Duodenal mucosa (tissue), 2 donors: ENCODE measurements at regions not wholly inside any gene's neighbourhood (a gene's known extent, or its start where the extent isn't known, plus 50 kb on each side); places are given as distances from the start of the nearest gene placed in this dataset.

ENCODE experiments used
- H3K27ac ChIP-seq: one replicate; pipeline ENCODE4 v1.7.0; 2013; ENCODE audit warnings: low read depth, low read length
- H3K27me3 ChIP-seq, 2 donors: one replicate each; pipeline ENCODE4 v1.7.0; 2013; ENCODE audit warnings: low read length in 2 of 2, control low read depth in 1 of 2; ENCODE audit not compliant: insufficient read depth in 2 of 2, control insufficient read depth in 1 of 2
- H3K36me3 ChIP-seq, 2 donors: one replicate each; pipeline ENCODE4 v1.7.0; 2013; ENCODE audit warnings: low read length in 2 of 2, control low read depth in 1 of 2; ENCODE audit not compliant: insufficient read depth in 2 of 2, control insufficient read depth in 1 of 2
- H3K4me1 ChIP-seq, 2 donors: one replicate each; pipeline ENCODE4 v1.7.0; 2013; ENCODE audit warnings: low read length in 2 of 2, control low read depth in 1 of 2; ENCODE audit not compliant: insufficient read depth in 2 of 2, control insufficient read depth in 1 of 2
- H3K4me3 ChIP-seq, 2 donors: one replicate each; pipeline ENCODE4 v1.7.0; 2013; ENCODE audit warnings: low read length in 2 of 2, low read depth in 1 of 2
- H3K9ac ChIP-seq, 2 donors: one replicate each; pipeline ENCODE4 v1.7.0; 2013; ENCODE audit warnings: low read length in 2 of 2, low read depth in 1 of 2
- H3K9me3 ChIP-seq, 2 donors: one replicate each; pipeline ENCODE4 v1.7.0; 2013; ENCODE audit warnings: low read length in 2 of 2, control low read depth in 1 of 2; ENCODE audit not compliant: control insufficient read depth in 1 of 2

GRCh38 chr4:31674313-31674947 is 954.3 kb downstream of the PCDH7 start:
- Histone ChIP-seq H3K36me3 (no peaks in the 10 kb centered on the region), H3K9me3 (no peaks in the 10 kb centered on the region), H3K4me3 (no peak overlapping the region), H3K27me3 (no peaks in the 10 kb centered on the region), H3K4me1 (no peaks in the 10 kb centered on the region), H3K9ac (no peak overlapping the region), H3K27ac (no peak overlapping the region)

- no peaks in the 10 kb centered on the region for H3K27me3 ChIP-seq
- no peaks in the 10 kb centered on the region for H3K36me3 ChIP-seq
- H3K9me3 ChIP-seq: no peaks in the 10 kb centered on the region
- no peaks in the 10 kb centered on the region for H3K4me1 ChIP-seq
- H3K9ac ChIP-seq: no peak overlapping the region
- no peak overlapping the region for H3K27ac ChIP-seq
- H3K4me3 ChIP-seq: no peak overlapping the region
These were observed 958.2 kb downstream of the PCDH7 start for GRCh38 chr4:31678356-31678755.

GRCh38 chr4:31682796-31683195 is 962.6 kb downstream of the PCDH7 start:
- no peaks in the 10 kb centered on the region for H3K36me3 ChIP-seq
- no peak overlapping the region for H3K9ac ChIP-seq
- H3K27ac ChIP-seq: no peak overlapping the region
- H3K27me3 ChIP-seq: no peaks in the 10 kb centered on the region
- no peak overlapping the region for H3K4me3 ChIP-seq
- H3K9me3 ChIP-seq: no peaks in the 10 kb centered on the region
- H3K4me1 ChIP-seq: no peaks in the 10 kb centered on the region

- H3K27me3 ChIP-seq: no peaks in the 10 kb centered on the region
- H3K9me3 ChIP-seq: no peaks in the 10 kb centered on the region
- H3K27ac ChIP-seq: no peak overlapping the region
- no peak overlapping the region for H3K9ac ChIP-seq
- H3K4me3 ChIP-seq: no peak overlapping the region
- H3K4me1 ChIP-seq: no peaks in the 10 kb centered on the region
- H3K36me3 ChIP-seq: no peaks in the 10 kb centered on the region
These were observed 967.7 kb downstream of the PCDH7 start for GRCh38 chr4:31687717-31688342.

- H3K4me3 ChIP-seq: no peak overlapping the region
- H3K27ac ChIP-seq: no peak overlapping the region
- H3K9ac ChIP-seq: no peak overlapping the region
- H3K27me3 ChIP-seq: no peaks in the 10 kb centered on the region
- H3K36me3 ChIP-seq: no peaks in the 10 kb centered on the region
- no peaks in the 10 kb centered on the region for H3K4me1 ChIP-seq
- H3K9me3 ChIP-seq: no peaks in the 10 kb centered on the region
These were observed 972.3 kb downstream of the PCDH7 start for GRCh38 chr4:31692399-31692940.

GRCh38 chr4:31701256-31701655 is 981.1 kb downstream of the PCDH7 start:
- H3K9me3 ChIP-seq: peaks cover 0 to 4% of the 10 kb centered on the region in 2 donors
- no peak overlapping the region for H3K4me3 ChIP-seq
- no peak overlapping the region for H3K9ac ChIP-seq
- no peak overlapping the region for H3K27ac ChIP-seq
- H3K36me3 ChIP-seq: no peaks in the 10 kb centered on the region
- H3K27me3 ChIP-seq: no peaks in the 10 kb centered on the region
- no peaks in the 10 kb centered on the region for H3K4me1 ChIP-seq

- no peak overlapping the region for H3K4me3 ChIP-seq
- H3K9ac ChIP-seq: no peak overlapping the region
- H3K27ac ChIP-seq: no peak overlapping the region
- no peaks in the 10 kb centered on the region for H3K36me3 ChIP-seq
- H3K9me3 ChIP-seq: peaks cover 0 to 4% of the 10 kb centered on the region in 2 donors
- no peaks in the 10 kb centered on the region for H3K4me1 ChIP-seq
- H3K27me3 ChIP-seq: no peaks in the 10 kb centered on the region
These were observed 982.2 kb downstream of the PCDH7 start for GRCh38 chr4:31702326-31702725.

GRCh38 chr4:31714238-31714637 is 994.1 kb downstream of the PCDH7 start:
- Histone ChIP-seq H3K27me3 (no peaks in the 10 kb centered on the region), H3K27ac (no peak overlapping the region), H3K4me1 (no peaks in the 10 kb centered on the region), H3K4me3 (no peak overlapping the region), H3K36me3 (no peaks in the 10 kb centered on the region), H3K9ac (no peak overlapping the region), H3K9me3 (no peaks in the 10 kb centered on the region)

GRCh38 chr4:31715302-31715701 is 995.1 kb downstream of the PCDH7 start:
- Histone ChIP-seq H3K27ac (no peak overlapping the region), H3K9me3 (no peaks in the 10 kb centered on the region), H3K9ac (no peak overlapping the region), H3K4me1 (no peaks in the 10 kb centered on the region), H3K27me3 (no peaks in the 10 kb centered on the region), H3K4me3 (no peak overlapping the region), H3K36me3 (no peaks in the 10 kb centered on the region)

GRCh38 chr4:31727030-31727429 is 1006.9 kb downstream of the PCDH7 start:
- Histone ChIP-seq H3K27me3 (no peaks in the 10 kb centered on the region), H3K27ac (no peak overlapping the region), H3K36me3 (no peaks in the 10 kb centered on the region), H3K9ac (no peak overlapping the region), H3K4me1 (no peaks in the 10 kb centered on the region), H3K9me3 (no peaks in the 10 kb centered on the region), H3K4me3 (no peak overlapping the region)
